ENCODE measurements at regions not wholly inside any gene's neighbourhood (a gene's known extent, or its start where the extent isn't known, plus 50 kb on each side); places are given as distances from the start of the nearest gene placed in this dataset.

- Histone ChIP-seq H3K79me2 (ENCODE audit: low read depth) (no peaks in the 10 kb centered on the region), H4K20me1 (ENCODE audit: insufficient read depth) (no peaks in the 10 kb centered on the region), H3K4me3 (no peak overlapping the region), H3K4me2 (no peak overlapping the region), H3K36me3 (ENCODE audit: low read depth) (no peaks in the 10 kb centered on the region), H3K9me2 (ENCODE audit: insufficient read depth) (no peaks in the 10 kb centered on the region), H3K9me3 (ENCODE audit: insufficient read depth, low read depth) (no peaks in the 10 kb centered on the region), H3K27ac (no peak overlapping the region), H3K27me3 (ENCODE audit: insufficient read depth, low read depth) (no peaks in the 10 kb centered on the region), H3F3A (ENCODE audit: insufficient read depth, low read depth) (no peaks in the 10 kb centered on the region), H3K4me1 (replicated peaks; ENCODE audit: insufficient read depth) (no peaks in the 10 kb centered on the region), H2AFZ (no peak overlapping the region)
- ChIA-PET POLR2A (ENCODE audit: unreplicated experiment) (no interaction called here), CTCF (no interaction called here)
- TF ChIP-seq EZH2 (IDR thresholded peaks at IDR 0.05; ENCODE audit: low read depth) (no peak), CTCF (conservative IDR thresholded peaks at IDR 0.05) (no peak)
- no peak for DNase-seq
- BruUV-seq (replicated peaks): no TSS peak
- intact Hi-C loops (cut with micrococcal nuclease; ENCODE audit: unreplicated experiment): no loop called here
Observed at GRCh38 chr10:21452203-21452602, 73.3 kb downstream of the SKIDA1 start.

GRCh38 chr10:21449288-21449966, 76.1 kb downstream of the SKIDA1 start:
- Histone ChIP-seq H3K27ac (no peak overlapping the region), H3K4me1 (replicated peaks; ENCODE audit: insufficient read depth) (no peaks in the 10 kb centered on the region), H3K4me2 (no peak overlapping the region), H3F3A (ENCODE audit: insufficient read depth, low read depth) (no peaks in the 10 kb centered on the region), H2AFZ (no peak overlapping the region), H3K27me3 (ENCODE audit: insufficient read depth, low read depth) (no peaks in the 10 kb centered on the region), H3K9me3 (ENCODE audit: insufficient read depth, low read depth) (no peaks in the 10 kb centered on the region), H4K20me1 (ENCODE audit: insufficient read depth) (no peaks in the 10 kb centered on the region), H3K9me2 (ENCODE audit: insufficient read depth) (no peaks in the 10 kb centered on the region), H3K36me3 (ENCODE audit: low read depth) (no peaks in the 10 kb centered on the region), H3K79me2 (ENCODE audit: low read depth) (no peaks in the 10 kb centered on the region), H3K4me3 (no peak overlapping the region)
- intact Hi-C loops (cut with micrococcal nuclease; ENCODE audit: unreplicated experiment): no loop called here
- BruUV-seq (replicated peaks): no TSS peak
- ChIA-PET CTCF (no interaction called here), POLR2A (ENCODE audit: unreplicated experiment) (interaction anchor here (0.6 kb wide), 1 partner anchor 184 kb away, joined by 3 read pairs; no protein-coding TSS in a partner anchor)
- TF ChIP-seq CTCF (conservative IDR thresholded peaks at IDR 0.05) (no peak), EZH2 (IDR thresholded peaks at IDR 0.05; ENCODE audit: low read depth) (no peak)
- DNase-seq: no peak

DNA sequence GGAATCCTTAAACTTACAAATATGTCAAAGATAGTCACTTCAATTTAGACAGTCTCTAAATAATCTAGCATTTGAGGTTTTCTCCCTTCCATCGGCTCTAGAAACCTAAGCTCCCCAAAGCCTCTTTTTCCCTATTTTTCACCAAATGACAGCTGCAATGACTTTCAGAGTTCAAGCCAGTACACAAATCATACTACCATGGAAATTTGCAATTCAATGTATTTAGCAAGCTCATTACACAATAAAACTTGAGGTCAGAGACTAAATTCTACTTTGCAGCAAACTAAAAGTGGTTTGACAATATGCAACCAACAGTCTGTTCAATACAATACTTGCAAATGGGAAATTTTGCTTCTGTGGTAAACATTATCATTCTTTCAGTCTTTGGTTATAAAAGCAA, 80.3 kb downstream of the SKIDA1 start:
- Histone ChIP-seq H3K4me1 (replicated peaks; ENCODE audit: insufficient read depth) (no peaks in the 10 kb centered on the region), H3K79me2 (ENCODE audit: low read depth) (no peaks in the 10 kb centered on the region), H3K4me2 (no peak overlapping the region), H3K36me3 (ENCODE audit: low read depth) (no peaks in the 10 kb centered on the region), H4K20me1 (ENCODE audit: insufficient read depth) (no peaks in the 10 kb centered on the region), H3F3A (ENCODE audit: insufficient read depth, low read depth) (no peaks in the 10 kb centered on the region), H3K4me3 (no peak overlapping the region), H3K9me2 (ENCODE audit: insufficient read depth) (no peaks in the 10 kb centered on the region), H3K9me3 (ENCODE audit: insufficient read depth, low read depth) (no peaks in the 10 kb centered on the region), H2AFZ (no peak overlapping the region), H3K27ac (no peak overlapping the region), H3K27me3 (ENCODE audit: insufficient read depth, low read depth) (no peaks in the 10 kb centered on the region)
- no TSS peak for BruUV-seq (replicated peaks)
- no peak for TF ChIP-seq CTCF (conservative IDR thresholded peaks at IDR 0.05)
- no peak for DNase-seq
- intact Hi-C loops (cut with micrococcal nuclease; ENCODE audit: unreplicated experiment): no loop called here
- POLR2A ChIA-PET (ENCODE audit: unreplicated experiment): interaction anchor here (0.7 kb wide), 1 partner anchor 127 kb away, joined by 4 read pairs; no protein-coding TSS in a partner anchor
- CTCF ChIA-PET: no interaction called here
